ENCODE measurements at regions not wholly inside any gene's neighbourhood (a gene's known extent, or its start where the extent isn't known, plus 50 kb on each side); places are given as distances from the start of the nearest gene placed in this dataset.
A peak's percentile ranks its signal among the peaks of the same experiment; 100 is the strongest.

GRCh38 chr3:105085506-105085905 lies 281.2 kb upstream of the ALCAM start:
- no peak for TF ChIP-seq RAD21 (conservative IDR thresholded peaks at IDR 0.05)
- no peak for TF ChIP-seq CTCF (IDR thresholded peaks at IDR 0.05; ENCODE audit: poor library complexity, severe bottlenecking)
- TF ChIP-seq EZH2 (IDR thresholded peaks at IDR 0.05; ENCODE audit: borderline replicate concordance, insufficient read depth, low read length, poor library complexity, severe bottlenecking), result no peak
- TF ChIP-seq TAF1 (IDR thresholded peaks at IDR 0.05; ENCODE audit: low read depth), result no peak
- no peak for TF ChIP-seq EP300 (conservative IDR thresholded peaks at IDR 0.05; ENCODE audit: poor library complexity, severe bottlenecking)
- no peak for TF ChIP-seq MXI1 (conservative IDR thresholded peaks at IDR 0.05; ENCODE audit: poor library complexity, severe bottlenecking)
- TF ChIP-seq REST (IDR thresholded peaks at IDR 0.05; ENCODE audit: borderline replicate concordance), result no peak
- no peak for TF ChIP-seq SMC3 (conservative IDR thresholded peaks at IDR 0.05; ENCODE audit: poor library complexity)
- no peak for TF ChIP-seq POLR2AphosphoS5 (IDR thresholded peaks at IDR 0.05)
- Histone ChIP-seq H3K36me3 (ENCODE audit: insufficient read depth, low read length) (no peaks in the 10 kb centered on the region), H4K20me1 (ENCODE audit: insufficient read depth) (no peaks in the 10 kb centered on the region), H3K9me2 (ENCODE audit: insufficient read depth, low read length) (no peaks in the 10 kb centered on the region), H3K79me2 (replicated peaks; ENCODE audit: insufficient read depth, low read length) (no peaks in the 10 kb centered on the region), H3K4me2 (ENCODE audit: low read length) (no peak overlapping the region), H3K27ac (ENCODE audit: low read length) (no peak overlapping the region), H3F3A (ENCODE audit: insufficient read depth, low read length, poor library complexity, severe bottlenecking) (no peaks in the 10 kb centered on the region), H2AFZ (ENCODE audit: low read depth, low read length) (no peak overlapping the region), H3K27me3 (ENCODE audit: insufficient read depth, low read depth, low read length) (no peaks in the 10 kb centered on the region), H3K9ac (ENCODE audit: low read length) (no peak overlapping the region), H3K4me3 (ENCODE audit: low read length) (no peak overlapping the region), H3K9me3 (ENCODE audit: low read length) (no peaks in the 10 kb centered on the region)

- TF ChIP-seq RAD21 (conservative IDR thresholded peaks at IDR 0.05) (no peak), EZH2 (IDR thresholded peaks at IDR 0.05; ENCODE audit: borderline replicate concordance, insufficient read depth, low read length, poor library complexity, severe bottlenecking) (no peak), CTCF (IDR thresholded peaks at IDR 0.05; ENCODE audit: poor library complexity, severe bottlenecking) (no peak), TAF1 (IDR thresholded peaks at IDR 0.05; ENCODE audit: low read depth) (no peak), MXI1 (conservative IDR thresholded peaks at IDR 0.05; ENCODE audit: poor library complexity, severe bottlenecking) (no peak), REST (IDR thresholded peaks at IDR 0.05; ENCODE audit: borderline replicate concordance) (peak; percentile 60), POLR2AphosphoS5 (IDR thresholded peaks at IDR 0.05) (no peak), EP300 (conservative IDR thresholded peaks at IDR 0.05; ENCODE audit: poor library complexity, severe bottlenecking) (peak; percentile 57), SMC3 (conservative IDR thresholded peaks at IDR 0.05; ENCODE audit: poor library complexity) (no peak)
- no peak overlapping the region for H3K4me3 ChIP-seq (ENCODE audit: low read length)
- no peak overlapping the region for H3K9ac ChIP-seq (ENCODE audit: low read length)
- H3K27me3 ChIP-seq (ENCODE audit: insufficient read depth, low read depth, low read length), result no peaks in the 10 kb centered on the region
- H3K79me2 ChIP-seq (replicated peaks; ENCODE audit: insufficient read depth, low read length), result no peaks in the 10 kb centered on the region
- no peaks in the 10 kb centered on the region for H3K36me3 ChIP-seq (ENCODE audit: insufficient read depth, low read length)
- no peaks in the 10 kb centered on the region for H4K20me1 ChIP-seq (ENCODE audit: insufficient read depth)
- H3K9me2 ChIP-seq (ENCODE audit: insufficient read depth, low read length), result no peaks in the 10 kb centered on the region
- no peak overlapping the region for H3K4me2 ChIP-seq (ENCODE audit: low read length)
- H3F3A ChIP-seq (ENCODE audit: insufficient read depth, low read length, poor library complexity, severe bottlenecking), result no peaks in the 10 kb centered on the region
- H3K9me3 ChIP-seq (ENCODE audit: low read length), result no peaks in the 10 kb centered on the region
- H2AFZ ChIP-seq (ENCODE audit: low read depth, low read length), result no peak overlapping the region
- H3K27ac ChIP-seq (ENCODE audit: low read length), result no peak overlapping the region
Observed at GRCh38 chr3:105093371-105094252, 273.1 kb upstream of the ALCAM start.
